Astrocyte of the cerebellum (primary cell): ENCODE measurements at regions not wholly inside any gene's neighbourhood (a gene's known extent, or its start where the extent isn't known, plus 50 kb on each side); places are given as distances from the start of the nearest gene placed in this dataset.

Source experiments
- DNase-seq: peaks from one replicate; pipeline ENCODE4 v3.0.0-alpha.2; 2011; ENCODE audit warnings: low read depth
- H3K4me3 ChIP-seq: 2 replicates; pipeline ENCODE4 v1.5.1; 2011; ENCODE audit warnings: mild to moderate bottlenecking, low read depth, low read length, moderate library complexity
- in situ Hi-C: cut with HindIII; loops from 2 replicates; pipeline ENCODE4 v1.10.0; 2017; ENCODE audit warnings: low sequenced_read_pairs
- TF ChIP-seq, protein P1 (sequence below): IDR thresholded peaks from 2 replicates; pipeline ENCODE4 v1.5.1; 2012; ENCODE audit warnings: low read length, low read depth, moderate library complexity, mild to moderate bottlenecking; ENCODE audit errors: missing control alignments

DNA sequence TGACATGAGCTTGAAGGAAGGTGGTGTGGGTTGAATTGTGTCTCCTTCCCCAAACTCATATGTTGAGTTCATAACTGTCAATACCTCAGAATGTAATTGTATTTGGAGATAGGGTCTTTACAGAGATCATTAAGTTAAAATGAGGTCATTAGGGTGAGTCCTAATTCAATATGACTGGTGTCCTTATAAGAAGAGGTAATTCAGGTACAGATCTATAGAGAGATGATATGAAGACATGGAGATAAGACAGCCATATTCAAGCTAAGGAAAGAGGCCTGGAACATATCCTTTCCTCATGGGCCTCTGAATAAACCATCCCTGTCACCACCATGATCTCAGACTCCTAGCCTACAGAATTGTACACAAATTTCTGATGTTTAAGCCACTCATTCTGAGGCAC is 514.7 kb upstream of the MGAT4C start:
- TF ChIP-seq, protein P1, sequence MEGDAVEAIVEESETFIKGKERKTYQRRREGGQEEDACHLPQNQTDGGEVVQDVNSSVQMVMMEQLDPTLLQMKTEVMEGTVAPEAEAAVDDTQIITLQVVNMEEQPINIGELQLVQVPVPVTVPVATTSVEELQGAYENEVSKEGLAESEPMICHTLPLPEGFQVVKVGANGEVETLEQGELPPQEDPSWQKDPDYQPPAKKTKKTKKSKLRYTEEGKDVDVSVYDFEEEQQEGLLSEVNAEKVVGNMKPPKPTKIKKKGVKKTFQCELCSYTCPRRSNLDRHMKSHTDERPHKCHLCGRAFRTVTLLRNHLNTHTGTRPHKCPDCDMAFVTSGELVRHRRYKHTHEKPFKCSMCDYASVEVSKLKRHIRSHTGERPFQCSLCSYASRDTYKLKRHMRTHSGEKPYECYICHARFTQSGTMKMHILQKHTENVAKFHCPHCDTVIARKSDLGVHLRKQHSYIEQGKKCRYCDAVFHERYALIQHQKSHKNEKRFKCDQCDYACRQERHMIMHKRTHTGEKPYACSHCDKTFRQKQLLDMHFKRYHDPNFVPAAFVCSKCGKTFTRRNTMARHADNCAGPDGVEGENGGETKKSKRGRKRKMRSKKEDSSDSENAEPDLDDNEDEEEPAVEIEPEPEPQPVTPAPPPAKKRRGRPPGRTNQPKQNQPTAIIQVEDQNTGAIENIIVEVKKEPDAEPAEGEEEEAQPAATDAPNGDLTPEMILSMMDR: no peak
- H3K4me3 ChIP-seq: no peak overlapping the region
- no peak for DNase-seq
- in situ Hi-C loops: no loop called here

DNA sequence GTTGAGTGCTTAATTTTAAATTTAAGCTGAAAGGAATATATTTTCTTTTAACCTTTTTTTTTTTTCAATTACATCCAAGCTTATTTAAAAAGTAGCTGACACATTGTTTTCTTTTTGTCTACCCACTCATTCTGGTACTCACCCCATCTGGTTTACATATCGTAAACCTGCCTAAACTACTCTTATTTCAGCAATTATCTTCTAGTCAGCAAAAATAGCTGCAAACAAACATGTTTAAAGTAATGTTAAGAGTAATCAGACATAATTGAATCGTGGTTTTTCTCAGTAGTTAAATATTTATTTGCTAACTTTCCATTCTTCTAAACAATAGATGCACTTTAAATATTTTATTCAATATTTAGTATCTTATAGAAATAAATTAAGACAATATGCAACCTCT is 492.7 kb upstream of the MGAT4C start:
- no peak overlapping the region for H3K4me3 ChIP-seq
- TF ChIP-seq, protein P1: no peak
- in situ Hi-C loops: no loop called here

DNA sequence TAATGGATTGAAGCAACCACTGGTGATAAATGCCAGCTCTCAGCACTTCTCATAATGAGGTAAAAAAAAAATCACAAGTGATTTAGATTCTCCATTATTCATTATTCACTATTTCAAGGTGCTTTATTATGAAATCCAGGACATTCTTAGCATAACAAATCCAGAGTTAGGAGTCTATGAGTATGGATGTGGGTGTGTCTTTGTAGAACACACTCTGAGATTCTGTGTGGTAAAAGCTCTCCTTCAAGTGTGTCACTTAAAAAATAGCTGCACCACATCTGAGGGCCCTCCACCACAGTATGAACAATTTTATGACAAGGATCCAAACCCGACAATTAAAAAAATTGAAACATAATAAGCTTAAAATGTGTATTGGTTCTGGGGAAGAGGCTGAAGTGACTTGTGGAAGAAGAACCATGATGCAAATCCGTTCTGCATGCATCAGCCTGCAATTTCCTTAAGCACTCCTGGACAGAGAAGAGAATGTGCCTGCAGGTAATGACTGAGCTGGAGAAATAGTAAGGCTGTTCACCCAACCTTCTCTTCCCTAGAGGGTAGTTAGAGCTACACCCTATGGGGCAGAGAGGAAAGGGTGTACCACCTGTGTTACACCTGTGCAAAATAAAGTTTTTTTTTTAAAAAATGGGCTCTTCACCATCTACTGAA is 488.5 kb upstream of the MGAT4C start:
- DNase-seq: no peak
- TF ChIP-seq, protein P1: no peak
- no peak overlapping the region for H3K4me3 ChIP-seq
- in situ Hi-C loops: no loop called here

More for the DNA sequence above, 492.7 kb upstream of the MGAT4C start:
- DNase-seq: no peak

DNA sequence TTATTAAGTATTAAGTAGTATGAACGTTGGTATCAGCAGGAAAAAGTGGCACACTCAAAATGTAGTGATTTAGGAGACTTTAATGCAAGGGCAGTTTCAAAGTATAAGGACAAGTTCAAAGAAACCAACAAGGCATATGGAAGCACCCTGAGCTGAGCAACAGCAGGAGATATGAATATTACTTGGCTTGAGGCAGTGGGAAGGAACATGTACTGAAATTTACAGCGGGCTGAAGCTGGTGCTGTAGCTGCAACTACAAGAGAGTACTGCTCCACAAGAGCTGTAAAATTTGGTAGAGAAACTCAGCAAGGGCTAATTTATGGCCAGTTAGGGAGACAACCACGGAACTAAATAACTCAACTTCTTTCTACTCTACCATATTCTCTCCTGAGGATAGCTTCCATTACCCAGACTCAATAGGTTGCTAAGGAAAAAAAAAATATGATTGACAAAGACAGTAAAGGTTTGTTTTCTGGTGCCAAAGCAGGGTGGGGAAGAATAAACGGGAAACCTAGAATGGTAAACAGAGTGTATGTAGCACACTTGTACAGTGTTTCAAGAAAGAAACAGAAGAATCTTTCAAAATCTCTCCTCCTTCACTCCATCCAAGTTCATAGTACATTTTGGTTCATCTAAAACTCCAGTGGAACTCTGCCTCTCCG is 487.8 kb upstream of the MGAT4C start:
- TF ChIP-seq, protein P1: no peak
- H3K4me3 ChIP-seq: no peak overlapping the region
- DNase-seq: no peak
- in situ Hi-C loops: no loop called here

DNA sequence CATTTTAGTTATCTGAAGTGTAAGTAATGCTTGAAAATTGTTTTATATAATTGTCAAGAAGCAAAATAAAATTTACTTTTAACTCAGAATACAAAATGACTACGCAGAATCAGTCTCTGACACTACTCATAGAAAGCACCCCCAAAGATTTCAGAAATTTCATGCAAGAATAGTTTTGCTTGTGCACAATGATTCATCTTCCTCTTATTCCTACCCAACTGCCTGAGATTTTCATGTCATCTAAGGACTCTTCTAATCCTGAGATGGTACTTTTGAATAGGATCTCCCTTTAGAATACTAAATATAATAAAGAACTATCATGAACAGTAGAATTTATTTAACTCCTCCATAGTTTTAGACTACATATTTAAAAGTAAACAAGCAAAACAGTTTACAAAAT is 485.3 kb upstream of the MGAT4C start:
- TF ChIP-seq, protein P1: no peak
- no peak overlapping the region for H3K4me3 ChIP-seq
- DNase-seq: no peak
- in situ Hi-C loops: no loop called here

DNA sequence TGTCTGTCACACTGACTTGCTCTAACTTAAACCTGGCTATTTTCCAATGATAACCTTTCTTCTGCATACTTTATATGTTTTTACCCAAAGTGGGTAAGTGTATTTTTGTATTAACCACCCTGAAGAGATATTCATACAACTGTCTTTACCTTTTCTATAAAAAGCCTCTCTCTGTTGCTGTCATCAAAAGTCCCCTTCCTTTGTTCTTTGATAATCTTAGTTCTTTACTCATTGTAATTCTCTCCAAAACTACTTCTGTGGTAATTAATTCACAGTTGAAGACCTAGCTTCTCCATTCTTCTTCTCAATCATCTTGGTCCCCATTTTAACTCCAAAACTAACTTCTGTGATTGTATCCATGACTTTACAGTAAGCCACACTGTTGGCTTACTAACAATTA is 479.7 kb upstream of the MGAT4C start:
- TF ChIP-seq, protein P1: no peak
- in situ Hi-C loops: no loop called here
- no peak for DNase-seq
- H3K4me3 ChIP-seq: no peak overlapping the region
